Adrenal gland (tissue), 9 donors: ENCODE measurements at regions not wholly inside any gene's neighbourhood (a gene's known extent, or its start where the extent isn't known, plus 50 kb on each side); places are given as distances from the start of the nearest gene placed in this dataset.

Experiments used
- DNase-seq, 7 donors: peaks; one replicate each; pipeline ENCODE4 v3.0.0-alpha.2; 2019 to 2020
- H3K27ac ChIP-seq, 5 donors: fragments of 200-600 bp; sonication (generic) in 4 of 5; 1 replicate in 3 of 5; 2 replicates in 2 of 5; pipeline versions ENCODE4 v1.5.1 to v1.8.0; 2016 to 2020; ENCODE audit warnings: mild to moderate bottlenecking in 1 of 5
- H3K27me3 ChIP-seq: fragments of 200-600 bp; 2 replicates; pipeline ENCODE4 v1.8.0; 2021
- H3K36me3 ChIP-seq, 2 donors: fragments of 200-600 bp; replicated peaks in 1 of 2; 1 replicate in 1 of 2; 2 replicates in 1 of 2; pipeline versions ENCODE4 v1.5.1 to v1.8.0; 2018 to 2022
- H3K4me1 ChIP-seq, 2 donors: fragments of 200-600 bp; replicated peaks in 1 of 2; 1 replicate in 1 of 2; 2 replicates in 1 of 2; pipeline versions ENCODE4 v1.5.1 to v1.8.0; 2018 to 2021
- H3K4me3 ChIP-seq, 4 donors: fragments of 200-600 bp; sonication (generic) in 3 of 4; one replicate each; pipeline ENCODE4 v1.5.1; 2016 to 2018
- H3K9me3 ChIP-seq, 3 donors: fragments of 200-600 bp; sonication (generic) in 1 of 3; replicated peaks in 1 of 3; 1 replicate in 2 of 3; 2 replicates in 1 of 3; pipeline versions ENCODE4 v1.5.1 to v1.8.0; 2016 to 2021
- CTCF ChIP-seq, 6 experiments: fragments of 450-650 bp in 4 of 6; fragments of 200-600 bp in 2 of 6; sonication (generic) in 1 of 6; IDR thresholded peaks; 1 replicate in 5 of 6; 2 replicates in 1 of 6; pipeline versions ENCODE4 v1.5.1 to v1.8.0; 2016 to 2021; ENCODE audit warnings: antibody characterized with exemption in 6 of 6, mild to moderate bottlenecking in 2 of 6, moderate library complexity in 1 of 6
- POLR2A ChIP-seq, 2 donors: fragments of 450-650 bp; IDR thresholded peaks; one replicate each; pipeline ENCODE4 v1.6.1; 2017; ENCODE audit warnings: antibody characterized with exemption in 2 of 2, mild to moderate bottlenecking in 2 of 2, moderate library complexity in 1 of 2
- WGBS, 4 donors: extraction: QIAGEN DNeasy Blood & Tissue Kit in 2 of 4; methylation state at CpG; one replicate each; pipeline versions ENCODE4 v1.1.5 to v1.1.7; 2013 to 2017; 5-methylcytosine and 5-hydroxymethylcytosine counted together
- intact Hi-C, 2 donors: fragments of 100-400 bp; cut with DNase I; formaldehyde crosslinking; loops; one replicate each; pipeline versions ENCODE4 v1.14.1 to v1.15.0; 2022 to 2023
- donor health status: healthy with polysubstance abuse.
- donor health status: Bipolar disorder and iron deficiency.
- donor health status: DM: yes; HTN: yes; CAD: no.
- donor health status: DM: no; HTN: no; CAD: no.
- donor health status: DM: no; HTN: no; CAD: no.

GRCh38 chr11:26830757-26831156, 108.9 kb upstream of the SLC5A12 start:
- no peaks in the 10 kb centered on the region for H3K4me1 ChIP-seq
- no peaks in the 10 kb centered on the region for H3K36me3 ChIP-seq
- no peak for DNase-seq
- H3K27ac ChIP-seq, result no peak overlapping the region
- H3K9me3 ChIP-seq, result no peaks in the 10 kb centered on the region
- no peak overlapping the region for H3K4me3 ChIP-seq
- TF ChIP-seq POLR2A (IDR thresholded peaks at IDR 0.05) (no peak), CTCF (IDR thresholded peaks at IDR 0.05) (no peak)
- intact Hi-C loops, result no loop called here
- no peaks in the 10 kb centered on the region for H3K27me3 ChIP-seq

GRCh38 chr11:26834601-26835000, 112.7 kb upstream of the SLC5A12 start:
- DNase-seq, result no peak
- Histone ChIP-seq H3K27ac (no peak overlapping the region), H3K9me3 (no peaks in the 10 kb centered on the region), H3K27me3 (no peaks in the 10 kb centered on the region), H3K4me1 (no peaks in the 10 kb centered on the region), H3K4me3 (no peak overlapping the region), H3K36me3 (no peaks in the 10 kb centered on the region)
- intact Hi-C loops, result no loop called here
- TF ChIP-seq CTCF (IDR thresholded peaks at IDR 0.05), result no peak
- no peak for TF ChIP-seq POLR2A (IDR thresholded peaks at IDR 0.05)

- TF ChIP-seq CTCF (IDR thresholded peaks at IDR 0.05), result no peak
- no peak for TF ChIP-seq POLR2A (IDR thresholded peaks at IDR 0.05)
- no peaks in the 10 kb centered on the region for H3K9me3 ChIP-seq
- no peaks in the 10 kb centered on the region for H3K27me3 ChIP-seq
- no peaks in the 10 kb centered on the region for H3K36me3 ChIP-seq
- no peaks in the 10 kb centered on the region for H3K4me1 ChIP-seq
- no peak overlapping the region for H3K27ac ChIP-seq
- DNase-seq, result no peak
- no peak overlapping the region for H3K4me3 ChIP-seq
- intact Hi-C loops, result no loop called here
- 79 to 85% (median 81%) methylated on average over 3 of the region's 3 CpGs for WGBS, 4 donors
Measured at GRCh38 chr11:26835611-26836010, 113.8 kb upstream of the SLC5A12 start.

GRCh38 chr11:26837154-26837553, 115.3 kb upstream of the SLC5A12 start:
- intact Hi-C loops, result no loop called here
- H3K9me3 ChIP-seq, result no peaks in the 10 kb centered on the region
- no peak for TF ChIP-seq POLR2A (IDR thresholded peaks at IDR 0.05)
- no peak for TF ChIP-seq CTCF (IDR thresholded peaks at IDR 0.05)
- 70 to 83% (median 78%) methylated on average over 2 of the region's 2 CpGs for WGBS, 4 donors
- no peak overlapping the region for H3K27ac ChIP-seq
- DNase-seq, result no peak
- no peaks in the 10 kb centered on the region for H3K4me1 ChIP-seq
- no peaks in the 10 kb centered on the region for H3K36me3 ChIP-seq
- H3K27me3 ChIP-seq, result no peaks in the 10 kb centered on the region
- no peak overlapping the region for H3K4me3 ChIP-seq
